Effector memory CD4-positive, alpha-beta T cell (primary cell): ENCODE measurements at regions not wholly inside any gene's neighbourhood (a gene's known extent, or its start where the extent isn't known, plus 50 kb on each side); places are given as distances from the start of the nearest gene placed in this dataset.

ENCODE experiments used
- DNase-seq, 3 donors: peaks; one replicate each; pipeline ENCODE4 v3.0.0-alpha.2; 2020
- H3K27ac ChIP-seq: 2 replicates; pipeline ENCODE4 v1.7.0; 2013; ENCODE audit warnings: mild to moderate bottlenecking, low read length, moderate library complexity; ENCODE audit not compliant: insufficient read depth, poor library complexity, severe bottlenecking
- H3K27me3 ChIP-seq: replicated peaks from 2 replicates; pipeline ENCODE4 v1.7.0; 2013; ENCODE audit warnings: mild to moderate bottlenecking, low read length; ENCODE audit not compliant: insufficient read depth, control insufficient read depth, poor library complexity, severe bottlenecking
- H3K36me3 ChIP-seq: 2 replicates; pipeline ENCODE4 v1.7.0; 2013; ENCODE audit warnings: mild to moderate bottlenecking, low read length, moderate library complexity; ENCODE audit not compliant: control insufficient read depth, insufficient read depth
- H3K4me1 ChIP-seq: 2 replicates; pipeline ENCODE4 v1.7.0; 2013; ENCODE audit warnings: low read length, mild to moderate bottlenecking; ENCODE audit not compliant: control insufficient read depth, insufficient read depth, poor library complexity, severe bottlenecking
- H3K4me3 ChIP-seq: 2 replicates; pipeline ENCODE4 v1.7.0; 2013; ENCODE audit warnings: low read length, low read depth, mild to moderate bottlenecking; ENCODE audit not compliant: insufficient read depth, poor library complexity, severe bottlenecking
- H3K9me3 ChIP-seq: 2 replicates; pipeline ENCODE4 v1.7.0; 2013; ENCODE audit warnings: mild to moderate bottlenecking, low read length, moderate library complexity; ENCODE audit not compliant: control insufficient read depth

GRCh38 chr6:163720460-163721235, 306.1 kb downstream of the QKI start:
- Histone ChIP-seq H3K4me3 (no peak overlapping the region), H3K27ac (no peak overlapping the region), H3K36me3 (no peaks in the 10 kb centered on the region), H3K4me1 (no peaks in the 10 kb centered on the region), H3K9me3 (no peaks in the 10 kb centered on the region), H3K27me3 (no peaks in the 10 kb centered on the region)
- no peak for DNase-seq

GRCh38 chr6:163720005-163720404, 305.5 kb downstream of the QKI start:
- no peaks in the 10 kb centered on the region for H3K9me3 ChIP-seq
- H3K4me1 ChIP-seq: no peaks in the 10 kb centered on the region
- H3K4me3 ChIP-seq: no peak overlapping the region
- no peaks in the 10 kb centered on the region for H3K36me3 ChIP-seq
- H3K27ac ChIP-seq: no peak overlapping the region
- no peaks in the 10 kb centered on the region for H3K27me3 ChIP-seq
- no peak for DNase-seq

DNA sequence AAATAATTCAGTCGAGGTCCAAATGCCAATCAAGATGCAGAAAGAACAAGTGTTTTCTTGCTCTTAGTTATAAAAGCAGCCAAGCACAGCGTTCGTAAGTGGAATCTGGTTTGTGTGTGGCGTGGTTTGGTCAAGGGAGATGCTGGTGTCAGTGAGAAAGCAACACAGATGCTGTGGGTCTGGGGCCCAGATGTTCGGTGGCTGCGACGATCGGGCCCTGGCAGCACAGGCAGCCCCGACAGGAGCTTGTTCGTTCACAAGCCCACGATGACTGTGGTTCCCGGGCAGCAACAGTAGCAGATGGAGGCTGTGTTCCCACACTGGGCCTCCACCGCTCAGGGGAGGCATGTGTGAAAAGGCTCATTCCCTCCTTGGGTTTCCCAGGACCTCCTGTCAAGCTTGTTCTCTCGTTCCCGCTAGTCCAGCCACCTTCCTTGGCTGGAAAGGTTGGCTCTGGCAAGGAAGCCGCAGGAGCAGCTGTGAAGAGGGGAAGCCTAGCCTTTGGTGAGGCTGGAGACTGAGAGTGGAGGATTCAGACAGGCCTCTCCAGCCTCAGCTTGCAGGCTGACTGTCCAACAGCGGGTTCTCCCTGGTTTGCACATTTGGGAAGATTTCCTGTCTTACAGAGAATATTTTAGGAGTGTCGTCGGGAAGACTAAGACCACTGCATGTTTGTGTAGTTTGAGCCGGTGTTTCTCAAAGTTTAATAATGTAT, 304.7 kb downstream of the QKI start:
- Histone ChIP-seq H3K27me3 (no peaks in the 10 kb centered on the region), H3K9me3 (no peaks in the 10 kb centered on the region), H3K27ac (no peak overlapping the region), H3K4me1 (no peaks in the 10 kb centered on the region), H3K4me3 (no peak overlapping the region), H3K36me3 (no peaks in the 10 kb centered on the region)
- no peak for DNase-seq

GRCh38 chr6:163718537-163718936, 304.0 kb downstream of the QKI start:
- Histone ChIP-seq H3K9me3 (no peaks in the 10 kb centered on the region), H3K36me3 (no peaks in the 10 kb centered on the region), H3K27ac (no peak overlapping the region), H3K27me3 (no peaks in the 10 kb centered on the region), H3K4me3 (no peak overlapping the region), H3K4me1 (no peaks in the 10 kb centered on the region)
- DNase-seq: no peak

GRCh38 chr6:163717106-163717764, 302.7 kb downstream of the QKI start:
- H3K36me3 ChIP-seq: no peaks in the 10 kb centered on the region
- no peak overlapping the region for H3K4me3 ChIP-seq
- no peaks in the 10 kb centered on the region for H3K9me3 ChIP-seq
- DNase-seq: no peak
- H3K27ac ChIP-seq: no peak overlapping the region
- H3K27me3 ChIP-seq: peaks cover 3% of the 10 kb centered on the region
- H3K4me1 ChIP-seq: no peaks in the 10 kb centered on the region

GRCh38 chr6:163716690-163717089, 302.2 kb downstream of the QKI start:
- peaks cover 3% of the 10 kb centered on the region for H3K27me3 ChIP-seq
- H3K4me3 ChIP-seq: no peak overlapping the region
- H3K9me3 ChIP-seq: no peaks in the 10 kb centered on the region
- DNase-seq: no peak
- no peaks in the 10 kb centered on the region for H3K4me1 ChIP-seq
- no peak overlapping the region for H3K27ac ChIP-seq
- H3K36me3 ChIP-seq: no peaks in the 10 kb centered on the region

- Histone ChIP-seq H3K4me1 (no peaks in the 10 kb centered on the region), H3K9me3 (no peaks in the 10 kb centered on the region), H3K4me3 (no peak overlapping the region), H3K27me3 (peaks cover 3% of the 10 kb centered on the region), H3K36me3 (no peaks in the 10 kb centered on the region), H3K27ac (no peak overlapping the region)
- DNase-seq: no peak
Observed at GRCh38 chr6:163715846-163716245, 301.3 kb downstream of the QKI start.

DNA sequence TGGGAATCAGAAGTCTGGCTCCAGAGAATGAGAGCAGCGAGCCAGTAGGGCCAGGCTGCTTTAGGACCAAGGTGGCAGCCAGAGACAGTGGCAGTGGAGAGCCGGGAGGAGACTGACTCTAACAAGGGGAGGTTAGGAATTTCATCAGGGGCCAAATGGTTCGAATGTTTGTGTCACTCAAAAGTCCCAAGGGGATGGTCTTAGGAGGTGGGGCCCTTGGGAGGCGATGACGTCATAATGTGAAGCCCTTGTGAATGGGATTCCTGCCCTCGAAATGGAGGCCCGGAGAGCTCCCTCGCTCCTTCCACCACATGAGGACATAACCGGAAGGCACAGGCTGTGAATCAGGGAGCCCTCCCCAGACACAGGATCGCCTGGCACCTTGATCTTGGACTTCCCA, 299.7 kb downstream of the QKI start:
- no peak for DNase-seq
- Histone ChIP-seq H3K27me3 (peaks cover 3% of the 10 kb centered on the region), H3K36me3 (no peaks in the 10 kb centered on the region), H3K4me1 (no peaks in the 10 kb centered on the region), H3K9me3 (no peaks in the 10 kb centered on the region), H3K27ac (no peak overlapping the region), H3K4me3 (no peak overlapping the region)

GRCh38 chr6:163712981-163713380, 298.5 kb downstream of the QKI start:
- no peak for DNase-seq
- Histone ChIP-seq H3K4me1 (no peaks in the 10 kb centered on the region), H3K4me3 (no peak overlapping the region), H3K9me3 (no peaks in the 10 kb centered on the region), H3K27ac (no peak overlapping the region), H3K36me3 (no peaks in the 10 kb centered on the region), H3K27me3 (peaks cover 3% of the 10 kb centered on the region)

- Histone ChIP-seq H3K36me3 (no peaks in the 10 kb centered on the region), H3K4me1 (no peaks in the 10 kb centered on the region), H3K4me3 (no peak overlapping the region), H3K9me3 (no peaks in the 10 kb centered on the region), H3K27me3 (peaks cover 3% of the 10 kb centered on the region), H3K27ac (no peak overlapping the region)
- no peak for DNase-seq
Observed at GRCh38 chr6:163712566-163712961, 298.0 kb downstream of the QKI start.
